NB4 (cell line): ENCODE measurements at regions not wholly inside any gene's neighbourhood (a gene's known extent, or its start where the extent isn't known, plus 50 kb on each side); places are given as distances from the start of the nearest gene placed in this dataset.

ENCODE experiments used
- POLR2A ChIP-seq: IDR thresholded peaks from 2 replicates; pipeline ENCODE4 v1.6.1; 2011; ENCODE audit warnings: mild to moderate bottlenecking; ENCODE audit not compliant: insufficient read length; ENCODE audit errors: extremely low read depth
- TF ChIP-seq, protein P1 (sequence below): IDR thresholded peaks from one replicate; pipeline ENCODE4 v1.5.1; 2012; ENCODE audit warnings: low read depth, low read length

DNA sequence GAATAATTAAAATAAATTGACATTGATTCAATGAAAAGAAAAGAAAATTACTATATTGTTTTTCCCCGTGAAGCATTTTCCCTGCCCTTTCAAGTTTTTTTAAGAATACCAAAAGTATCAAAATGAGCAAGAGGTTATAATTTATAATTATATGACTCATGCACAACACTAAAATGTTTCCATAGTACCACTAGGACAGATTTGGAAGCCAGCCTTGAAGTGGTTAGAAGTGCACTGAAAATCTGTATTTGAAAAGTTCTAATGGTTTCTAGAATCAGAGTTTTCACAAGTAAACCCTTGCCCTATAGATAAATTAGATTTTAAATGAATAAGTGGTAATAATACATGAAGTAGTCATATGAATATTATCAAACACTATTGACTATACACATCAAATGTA is 140.9 kb downstream of the HNRNPD start:
- no peak for TF ChIP-seq POLR2A
- TF ChIP-seq, protein P1, sequence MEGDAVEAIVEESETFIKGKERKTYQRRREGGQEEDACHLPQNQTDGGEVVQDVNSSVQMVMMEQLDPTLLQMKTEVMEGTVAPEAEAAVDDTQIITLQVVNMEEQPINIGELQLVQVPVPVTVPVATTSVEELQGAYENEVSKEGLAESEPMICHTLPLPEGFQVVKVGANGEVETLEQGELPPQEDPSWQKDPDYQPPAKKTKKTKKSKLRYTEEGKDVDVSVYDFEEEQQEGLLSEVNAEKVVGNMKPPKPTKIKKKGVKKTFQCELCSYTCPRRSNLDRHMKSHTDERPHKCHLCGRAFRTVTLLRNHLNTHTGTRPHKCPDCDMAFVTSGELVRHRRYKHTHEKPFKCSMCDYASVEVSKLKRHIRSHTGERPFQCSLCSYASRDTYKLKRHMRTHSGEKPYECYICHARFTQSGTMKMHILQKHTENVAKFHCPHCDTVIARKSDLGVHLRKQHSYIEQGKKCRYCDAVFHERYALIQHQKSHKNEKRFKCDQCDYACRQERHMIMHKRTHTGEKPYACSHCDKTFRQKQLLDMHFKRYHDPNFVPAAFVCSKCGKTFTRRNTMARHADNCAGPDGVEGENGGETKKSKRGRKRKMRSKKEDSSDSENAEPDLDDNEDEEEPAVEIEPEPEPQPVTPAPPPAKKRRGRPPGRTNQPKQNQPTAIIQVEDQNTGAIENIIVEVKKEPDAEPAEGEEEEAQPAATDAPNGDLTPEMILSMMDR: no peak
